Astrocyte (in vitro differentiated cells and primary cell): ENCODE measurements at regions not wholly inside any gene's neighbourhood (a gene's known extent, or its start where the extent isn't known, plus 50 kb on each side); places are given as distances from the start of the nearest gene placed in this dataset.

Experiments used
- DNase-seq: peaks from one replicate; pipeline ENCODE4 v3.0.0-alpha.2; 2010; ENCODE audit warnings: low read depth
- FAIRE-seq: peaks from 2 replicates; lab custom pipeline; 2011; peaks lifted over from hg19 to GRCh38; lab: Jason Lieb, UNC
- H2AFZ ChIP-seq: 2 replicates; pipeline ENCODE4 v1.6.0; 2012; ENCODE audit warnings: low read depth, low read length, inconsistent platforms
- H3K27ac ChIP-seq: 2 replicates; pipeline ENCODE4 v1.5.1; 2011; ENCODE audit warnings: low read depth, low read length, inconsistent platforms
- H3K27me3 ChIP-seq: 2 replicates; pipeline ENCODE4 v1.6.0; 2011; ENCODE audit warnings: low read length, inconsistent platforms; ENCODE audit not compliant: insufficient read depth
- H3K36me3 ChIP-seq: 2 replicates; pipeline ENCODE4 v1.5.1; 2011; ENCODE audit warnings: low read length, inconsistent platforms; ENCODE audit not compliant: insufficient read depth
- H3K4me1 ChIP-seq: 2 replicates; pipeline ENCODE4 v1.5.1; 2011; ENCODE audit warnings: low read length, inconsistent platforms; ENCODE audit not compliant: insufficient read depth
- H3K4me2 ChIP-seq: 2 replicates; pipeline ENCODE4 v1.6.0; 2012; ENCODE audit warnings: low read length, inconsistent platforms
- H3K4me3 ChIP-seq: 2 replicates; pipeline ENCODE4 v1.5.1; 2011; ENCODE audit warnings: low read depth, mild to moderate bottlenecking, low read length, inconsistent platforms; ENCODE audit not compliant: insufficient read depth
- H3K79me2 ChIP-seq: 2 replicates; pipeline ENCODE4 v1.6.0; 2012; ENCODE audit warnings: mild to moderate bottlenecking, low read length, inconsistent platforms; ENCODE audit not compliant: insufficient read depth
- H3K9ac ChIP-seq: 2 replicates; pipeline ENCODE4 v1.6.0; 2012; ENCODE audit warnings: mild to moderate bottlenecking, low read length, inconsistent platforms
- H3K9me3 ChIP-seq: 2 replicates; pipeline ENCODE4 v1.5.1; 2012; ENCODE audit warnings: low read depth, mild to moderate bottlenecking, low read length, inconsistent platforms; ENCODE audit not compliant: insufficient read depth
- H4K20me1 ChIP-seq: 2 replicates; pipeline ENCODE4 v1.6.0; 2012; ENCODE audit warnings: low read length, inconsistent platforms; ENCODE audit not compliant: insufficient read depth
- H3K27ac Mint-ChIP-seq: one replicate; pipeline ENCODE4 v1.8.0; 2021; ENCODE audit warnings: mild to moderate bottlenecking, mixed read lengths; ENCODE audit not compliant: unreplicated experiment
- H3K27me3 Mint-ChIP-seq: one replicate; pipeline ENCODE4 v1.8.0; 2021; ENCODE audit warnings: low read depth, mixed read lengths; ENCODE audit not compliant: unreplicated experiment
- H3K36me3 Mint-ChIP-seq: one replicate; pipeline ENCODE4 v1.8.0; 2021; ENCODE audit warnings: low read depth, mixed read lengths; ENCODE audit not compliant: unreplicated experiment
- H3K4me1 Mint-ChIP-seq: one replicate; pipeline ENCODE4 v1.8.0; 2021; ENCODE audit warnings: low read depth, mixed read lengths; ENCODE audit not compliant: unreplicated experiment
- H3K4me3 Mint-ChIP-seq: one replicate; pipeline ENCODE4 v1.8.0; 2021; ENCODE audit warnings: mild to moderate bottlenecking, moderate library complexity, mixed read lengths; ENCODE audit not compliant: unreplicated experiment
- H3K9me3 Mint-ChIP-seq: one replicate; pipeline ENCODE4 v1.8.0; 2021; ENCODE audit warnings: mild to moderate bottlenecking, mixed read lengths; ENCODE audit not compliant: unreplicated experiment
- CTCF ChIP-seq: IDR thresholded peaks from 2 replicates; pipeline ENCODE4 v1.5.1; 2011; ENCODE audit warnings: low read depth, mild to moderate bottlenecking, inconsistent platforms, low read length, moderate library complexity; ENCODE audit not compliant: insufficient read depth
- EZH2 ChIP-seq: IDR thresholded peaks from 2 replicates; pipeline ENCODE4 v1.6.1; 2012; ENCODE audit warnings: mild to moderate bottlenecking, low read length, inconsistent platforms; ENCODE audit not compliant: insufficient read depth

GRCh38 chr4:24203926-24204325, 314.1 kb upstream of the PPARGC1A start:
- H3K36me3 ChIP-seq = no peaks in the 10 kb centered on the region
- Mint-ChIP-seq H3K4me1 (no peaks in the 10 kb centered on the region), H3K36me3 (no peaks in the 10 kb centered on the region), H3K27ac (no peak overlapping the region), H3K27me3 (peaks cover under 1% of the 10 kb centered on the region), H3K4me3 (no peak overlapping the region), H3K9me3 (no peaks in the 10 kb centered on the region)
- no peak overlapping the region for H3K4me2 ChIP-seq
- no peaks in the 10 kb centered on the region for H3K9me3 ChIP-seq
- no peak for TF ChIP-seq CTCF
- FAIRE-seq = no peak
- no peaks in the 10 kb centered on the region for H3K79me2 ChIP-seq
- no peaks in the 10 kb centered on the region for H4K20me1 ChIP-seq
- H3K4me3 ChIP-seq = no peak overlapping the region
- no peak overlapping the region for H3K27ac ChIP-seq
- no peak overlapping the region for H2AFZ ChIP-seq
- H3K4me1 ChIP-seq = no peaks in the 10 kb centered on the region
- no peak overlapping the region for H3K9ac ChIP-seq
- no peak for DNase-seq
- no peaks in the 10 kb centered on the region for H3K27me3 ChIP-seq

GRCh38 chr4:24202579-24202978, 312.7 kb upstream of the PPARGC1A start:
- H3K4me3 Mint-ChIP-seq = no peak overlapping the region
- Histone ChIP-seq H3K27ac (no peak overlapping the region), H3K36me3 (no peaks in the 10 kb centered on the region), H3K4me3 (no peak overlapping the region), H3K4me2 (no peak overlapping the region), H4K20me1 (no peaks in the 10 kb centered on the region), H3K27me3 (no peaks in the 10 kb centered on the region), H3K9ac (no peak overlapping the region), H3K4me1 (no peaks in the 10 kb centered on the region), H3K9me3 (no peaks in the 10 kb centered on the region), H3K79me2 (no peaks in the 10 kb centered on the region), H2AFZ (no peak overlapping the region)
- peaks cover 4% of the 10 kb centered on the region for H3K4me1 Mint-ChIP-seq
- DNase-seq (no peak), FAIRE-seq (no peak)
- peaks cover 3% of the 10 kb centered on the region for H3K27me3 Mint-ChIP-seq
- no peaks in the 10 kb centered on the region for H3K9me3 Mint-ChIP-seq
- TF ChIP-seq EZH2 = no peak
- no peak for TF ChIP-seq CTCF
- no peaks in the 10 kb centered on the region for H3K36me3 Mint-ChIP-seq
- H3K27ac Mint-ChIP-seq = no peak overlapping the region

GRCh38 chr4:24197955-24198354, 308.1 kb upstream of the PPARGC1A start:
- H4K20me1 ChIP-seq = no peaks in the 10 kb centered on the region
- H3K9ac ChIP-seq = no peak overlapping the region
- Mint-ChIP-seq H3K36me3 (no peaks in the 10 kb centered on the region), H3K27me3 (peaks cover 3% of the 10 kb centered on the region), H3K4me3 (no peak overlapping the region), H3K27ac (no peak overlapping the region), H3K4me1 (peaks cover 9% of the 10 kb centered on the region), H3K9me3 (no peaks in the 10 kb centered on the region)
- H3K79me2 ChIP-seq = no peaks in the 10 kb centered on the region
- H3K27ac ChIP-seq = no peak overlapping the region
- TF ChIP-seq EZH2 = no peak
- TF ChIP-seq CTCF = no peak
- no peak overlapping the region for H3K4me2 ChIP-seq
- FAIRE-seq (no peak), DNase-seq (no peak)
- H2AFZ ChIP-seq = no peak overlapping the region
- no peaks in the 10 kb centered on the region for H3K36me3 ChIP-seq
- H3K4me1 ChIP-seq = no peaks in the 10 kb centered on the region
- no peaks in the 10 kb centered on the region for H3K9me3 ChIP-seq
- H3K4me3 ChIP-seq = no peak overlapping the region
- no peaks in the 10 kb centered on the region for H3K27me3 ChIP-seq
